OCI-LY3 (cell line): ENCODE measurements at regions not wholly inside any gene's neighbourhood (a gene's known extent, or its start where the extent isn't known, plus 50 kb on each side); places are given as distances from the start of the nearest gene placed in this dataset.

ENCODE experiments used
- CTCF ChIP-seq: fragments of 200-600, 300-600 bp; sonication (generic); IDR thresholded peaks from 2 replicates; pipeline ENCODE4 v1.5.1; 2014; ENCODE audit warnings: antibody characterized with exemption, low read length, low read depth
- EZH2phosphoT487 ChIP-seq: fragments of 200-600 bp; shearing (Covaris generic); IDR thresholded peaks from 2 replicates; pipeline ENCODE4 v1.6.1; 2018; ENCODE audit warnings: antibody characterized with exemption, mixed run types, low read depth

- TF ChIP-seq CTCF (no peak), EZH2phosphoT487 (no peak)
Measured at GRCh38 chr18:45291621-45292615, 323.4 kb upstream of the SLC14A2 start.
